ENCODE measurements at regions not wholly inside any gene's neighbourhood (a gene's known extent, or its start where the extent isn't known, plus 50 kb on each side); places are given as distances from the start of the nearest gene placed in this dataset.

GRCh38 chr21:27827972-27828371 is 861.1 kb upstream of the ADAMTS5 start:
- TF ChIP-seq CREB1 (IDR thresholded peaks at IDR 0.05; ENCODE audit: low read depth) = no peak
- no peak for TF ChIP-seq MAX (IDR thresholded peaks at IDR 0.05)
- no peak for TF ChIP-seq YY1 (IDR thresholded peaks at IDR 0.05; ENCODE audit: low read depth)
- no peak for TF ChIP-seq RAD21 (IDR thresholded peaks at IDR 0.05; ENCODE audit: low read depth)
- TF ChIP-seq TEAD4 (IDR thresholded peaks at IDR 0.05) = no peak
- TF ChIP-seq ZBTB7A (IDR thresholded peaks at IDR 0.05; ENCODE audit: low read depth) = no peak
- TF ChIP-seq USF1 (IDR thresholded peaks at IDR 0.05) = no peak
- TF ChIP-seq EGR1 (IDR thresholded peaks at IDR 0.05) = no peak
- TF ChIP-seq NFIC (IDR thresholded peaks at IDR 0.05) = no peak
- no peak for TF ChIP-seq TCF12 (IDR thresholded peaks at IDR 0.05; ENCODE audit: low read depth)
- no peak for TF ChIP-seq CEBPB (IDR thresholded peaks at IDR 0.05)
- TF ChIP-seq TAF1 (IDR thresholded peaks at IDR 0.05; ENCODE audit: low read depth) = no peak
- no peak for TF ChIP-seq EP300 (IDR thresholded peaks at IDR 0.05; ENCODE audit: borderline replicate concordance)
- TF ChIP-seq REST (IDR thresholded peaks at IDR 0.05; ENCODE audit: low read depth) = no peak
- no peak for TF ChIP-seq FOXM1 (IDR thresholded peaks at IDR 0.05; ENCODE audit: borderline replicate concordance, low read depth)

GRCh38 chr21:27825035-27825434 is 858.1 kb upstream of the ADAMTS5 start:
- no peak for TF ChIP-seq TAF1 (IDR thresholded peaks at IDR 0.05; ENCODE audit: low read depth)
- no peak for TF ChIP-seq TCF12 (IDR thresholded peaks at IDR 0.05; ENCODE audit: low read depth)
- TF ChIP-seq YY1 (IDR thresholded peaks at IDR 0.05; ENCODE audit: low read depth) = no peak
- TF ChIP-seq EGR1 (IDR thresholded peaks at IDR 0.05) = no peak
- no peak for TF ChIP-seq USF1 (IDR thresholded peaks at IDR 0.05)
- TF ChIP-seq REST (IDR thresholded peaks at IDR 0.05; ENCODE audit: low read depth) = no peak
- no peak for TF ChIP-seq CEBPB (IDR thresholded peaks at IDR 0.05)
- TF ChIP-seq RAD21 (IDR thresholded peaks at IDR 0.05; ENCODE audit: low read depth) = no peak
- TF ChIP-seq ZBTB7A (IDR thresholded peaks at IDR 0.05; ENCODE audit: low read depth) = no peak
- TF ChIP-seq CREB1 (IDR thresholded peaks at IDR 0.05; ENCODE audit: low read depth) = no peak
- no peak for TF ChIP-seq NFIC (IDR thresholded peaks at IDR 0.05)
- no peak for TF ChIP-seq TEAD4 (IDR thresholded peaks at IDR 0.05)
- no peak for TF ChIP-seq EP300 (IDR thresholded peaks at IDR 0.05; ENCODE audit: borderline replicate concordance)
- no peak for TF ChIP-seq FOXM1 (IDR thresholded peaks at IDR 0.05; ENCODE audit: borderline replicate concordance, low read depth)
- TF ChIP-seq MAX (IDR thresholded peaks at IDR 0.05) = no peak

- no peak for TF ChIP-seq REST (IDR thresholded peaks at IDR 0.05; ENCODE audit: low read depth)
- TF ChIP-seq CREB1 (IDR thresholded peaks at IDR 0.05; ENCODE audit: low read depth) = no peak
- no peak for TF ChIP-seq FOXM1 (IDR thresholded peaks at IDR 0.05; ENCODE audit: borderline replicate concordance, low read depth)
- no peak for TF ChIP-seq MAX (IDR thresholded peaks at IDR 0.05)
- no peak for TF ChIP-seq NFIC (IDR thresholded peaks at IDR 0.05)
- TF ChIP-seq TAF1 (IDR thresholded peaks at IDR 0.05; ENCODE audit: low read depth) = no peak
- no peak for TF ChIP-seq USF1 (IDR thresholded peaks at IDR 0.05)
- no peak for TF ChIP-seq ZBTB7A (IDR thresholded peaks at IDR 0.05; ENCODE audit: low read depth)
- TF ChIP-seq CEBPB (IDR thresholded peaks at IDR 0.05) = no peak
- no peak for TF ChIP-seq TEAD4 (IDR thresholded peaks at IDR 0.05)
- TF ChIP-seq EP300 (IDR thresholded peaks at IDR 0.05; ENCODE audit: borderline replicate concordance) = no peak
- no peak for TF ChIP-seq YY1 (IDR thresholded peaks at IDR 0.05; ENCODE audit: low read depth)
- TF ChIP-seq RAD21 (IDR thresholded peaks at IDR 0.05; ENCODE audit: low read depth) = no peak
- no peak for TF ChIP-seq TCF12 (IDR thresholded peaks at IDR 0.05; ENCODE audit: low read depth)
- no peak for TF ChIP-seq EGR1 (IDR thresholded peaks at IDR 0.05)
Measured at GRCh38 chr21:27823652-27824201, 856.8 kb upstream of the ADAMTS5 start.

All from Ishikawa (cell line).